ENCODE measurements at regions not wholly inside any gene's neighbourhood (a gene's known extent, or its start where the extent isn't known, plus 50 kb on each side); places are given as distances from the start of the nearest gene placed in this dataset.

DNA sequence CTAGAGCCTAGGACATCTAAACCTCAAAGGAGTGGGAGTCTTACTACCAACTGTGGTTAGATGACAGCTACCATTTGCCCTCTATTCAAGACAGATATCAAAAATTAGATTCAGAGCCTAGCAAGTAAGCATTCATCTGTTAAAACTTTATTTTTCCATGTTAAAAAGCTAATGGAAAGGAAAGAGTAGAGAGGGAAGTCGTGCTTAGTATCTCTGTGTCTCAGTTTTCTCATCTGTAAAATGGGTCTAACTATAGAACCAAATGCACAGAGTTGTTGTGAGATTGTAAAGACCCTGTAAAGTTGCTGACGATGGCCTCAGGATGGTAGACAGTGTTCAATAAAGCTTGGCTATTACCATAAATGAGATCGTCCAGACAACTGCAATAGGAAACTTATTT, 428.5 kb upstream of the RUNX1 start:
- TF ChIP-seq POLR2AphosphoS5 (IDR thresholded peaks at IDR 0.05; ENCODE audit: low read depth) (no peak), GABPA (IDR thresholded peaks at IDR 0.05; ENCODE audit: low read depth) (no peak)
- TF ChIP-seq, protein P1, sequence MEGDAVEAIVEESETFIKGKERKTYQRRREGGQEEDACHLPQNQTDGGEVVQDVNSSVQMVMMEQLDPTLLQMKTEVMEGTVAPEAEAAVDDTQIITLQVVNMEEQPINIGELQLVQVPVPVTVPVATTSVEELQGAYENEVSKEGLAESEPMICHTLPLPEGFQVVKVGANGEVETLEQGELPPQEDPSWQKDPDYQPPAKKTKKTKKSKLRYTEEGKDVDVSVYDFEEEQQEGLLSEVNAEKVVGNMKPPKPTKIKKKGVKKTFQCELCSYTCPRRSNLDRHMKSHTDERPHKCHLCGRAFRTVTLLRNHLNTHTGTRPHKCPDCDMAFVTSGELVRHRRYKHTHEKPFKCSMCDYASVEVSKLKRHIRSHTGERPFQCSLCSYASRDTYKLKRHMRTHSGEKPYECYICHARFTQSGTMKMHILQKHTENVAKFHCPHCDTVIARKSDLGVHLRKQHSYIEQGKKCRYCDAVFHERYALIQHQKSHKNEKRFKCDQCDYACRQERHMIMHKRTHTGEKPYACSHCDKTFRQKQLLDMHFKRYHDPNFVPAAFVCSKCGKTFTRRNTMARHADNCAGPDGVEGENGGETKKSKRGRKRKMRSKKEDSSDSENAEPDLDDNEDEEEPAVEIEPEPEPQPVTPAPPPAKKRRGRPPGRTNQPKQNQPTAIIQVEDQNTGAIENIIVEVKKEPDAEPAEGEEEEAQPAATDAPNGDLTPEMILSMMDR (IDR thresholded peaks at IDR 0.05; ENCODE audit: insufficient read depth, low read length), result no peak

Data from HL-60 (cell line).